Hepatocyte (in vitro differentiated cells): ENCODE measurements at regions not wholly inside any gene's neighbourhood (a gene's known extent, or its start where the extent isn't known, plus 50 kb on each side); places are given as distances from the start of the nearest gene placed in this dataset.

ENCODE experiments used
- EZH2 ChIP-seq: fragments of 200-600 bp; sonication (generic); IDR thresholded peaks from 2 replicates; pipeline ENCODE4 v1.6.1; 2016; ENCODE audit warnings: antibody characterized with exemption, mild to moderate bottlenecking, borderline replicate concordance
- TF ChIP-seq, protein P1 (sequence below): fragments of 200-600 bp; sonication (generic); IDR thresholded peaks from 2 replicates; pipeline ENCODE4 v1.5.1; 2016; ENCODE audit warnings: antibody characterized with exemption, mild to moderate bottlenecking; ENCODE audit not compliant: poor library complexity

DNA sequence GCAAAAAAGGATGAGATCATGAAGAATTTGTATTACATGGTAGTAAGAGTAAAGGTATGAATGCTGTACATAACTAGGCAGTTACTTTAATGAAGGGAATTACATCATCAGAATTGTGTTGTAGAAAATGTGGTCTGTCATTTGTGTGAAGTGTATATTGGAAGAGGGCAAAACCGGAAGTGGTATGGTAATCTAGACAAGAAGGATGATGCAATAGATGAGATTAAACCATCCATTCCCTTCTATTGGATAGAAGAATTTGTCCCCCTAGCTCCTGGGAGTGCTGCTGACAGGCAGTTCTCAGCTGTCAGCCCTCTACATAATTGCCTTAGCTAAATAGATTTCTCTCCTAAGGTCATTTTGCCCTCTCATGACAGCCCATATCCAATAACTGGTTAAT lies 55.9 kb upstream of the BARD1 start:
- no peak for TF ChIP-seq EZH2
- TF ChIP-seq, protein P1, sequence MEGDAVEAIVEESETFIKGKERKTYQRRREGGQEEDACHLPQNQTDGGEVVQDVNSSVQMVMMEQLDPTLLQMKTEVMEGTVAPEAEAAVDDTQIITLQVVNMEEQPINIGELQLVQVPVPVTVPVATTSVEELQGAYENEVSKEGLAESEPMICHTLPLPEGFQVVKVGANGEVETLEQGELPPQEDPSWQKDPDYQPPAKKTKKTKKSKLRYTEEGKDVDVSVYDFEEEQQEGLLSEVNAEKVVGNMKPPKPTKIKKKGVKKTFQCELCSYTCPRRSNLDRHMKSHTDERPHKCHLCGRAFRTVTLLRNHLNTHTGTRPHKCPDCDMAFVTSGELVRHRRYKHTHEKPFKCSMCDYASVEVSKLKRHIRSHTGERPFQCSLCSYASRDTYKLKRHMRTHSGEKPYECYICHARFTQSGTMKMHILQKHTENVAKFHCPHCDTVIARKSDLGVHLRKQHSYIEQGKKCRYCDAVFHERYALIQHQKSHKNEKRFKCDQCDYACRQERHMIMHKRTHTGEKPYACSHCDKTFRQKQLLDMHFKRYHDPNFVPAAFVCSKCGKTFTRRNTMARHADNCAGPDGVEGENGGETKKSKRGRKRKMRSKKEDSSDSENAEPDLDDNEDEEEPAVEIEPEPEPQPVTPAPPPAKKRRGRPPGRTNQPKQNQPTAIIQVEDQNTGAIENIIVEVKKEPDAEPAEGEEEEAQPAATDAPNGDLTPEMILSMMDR: no peak
